NCI-H82 (cell line): ENCODE measurements at regions not wholly inside any gene's neighbourhood (a gene's known extent, or its start where the extent isn't known, plus 50 kb on each side); places are given as distances from the start of the nearest gene placed in this dataset.
"Not testable (repeated sequence)": the region's sequence is repeated elsewhere in the genome, so short reads cannot be mapped to it uniquely, and the experiment has no call there.

ENCODE experiments used
- DNase-seq: peaks from one replicate; lab custom pipeline; 2025; lab: John Stamatoyannopoulos, UW

DNA sequence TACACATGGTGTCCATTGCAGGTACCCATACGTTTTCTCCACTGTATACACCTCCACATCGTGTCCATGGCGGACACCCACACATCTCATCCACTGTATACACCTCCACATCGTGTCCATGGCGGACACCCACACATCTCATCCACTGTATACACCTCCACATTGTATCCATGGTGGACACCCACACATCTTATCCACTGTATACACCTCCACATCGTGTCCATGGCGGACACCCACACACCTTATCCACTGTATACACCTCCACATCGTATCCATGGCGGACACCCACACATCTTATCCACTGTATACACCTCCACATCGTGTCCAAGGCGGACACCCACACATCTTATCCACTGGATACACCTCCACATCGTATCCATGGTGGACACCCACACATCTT, 50.4 kb upstream of the TTC34 start:
- DNase-seq, result not testable (repeated sequence)

DNA sequence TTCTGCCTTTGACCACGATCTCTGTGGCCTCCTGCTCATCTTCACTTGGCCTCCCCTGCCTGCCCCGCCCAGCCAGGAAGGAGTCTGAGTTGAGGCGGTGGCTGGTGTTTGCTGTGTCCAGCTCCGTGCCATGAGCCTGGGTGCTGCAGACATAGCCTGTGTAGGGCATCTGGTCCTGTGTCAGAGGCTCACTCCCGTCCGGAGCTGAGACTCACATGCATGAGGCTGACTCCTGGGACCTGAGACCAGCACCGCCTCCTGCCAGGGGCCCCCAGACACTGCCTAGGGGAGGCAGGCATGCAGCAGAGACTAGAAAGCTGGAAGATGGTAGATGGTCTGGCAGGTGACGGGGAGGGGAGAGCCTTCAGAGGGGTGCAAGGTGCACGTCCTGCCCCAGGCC, 52.2 kb upstream of the TTC34 start:
- no peak for DNase-seq

DNA sequence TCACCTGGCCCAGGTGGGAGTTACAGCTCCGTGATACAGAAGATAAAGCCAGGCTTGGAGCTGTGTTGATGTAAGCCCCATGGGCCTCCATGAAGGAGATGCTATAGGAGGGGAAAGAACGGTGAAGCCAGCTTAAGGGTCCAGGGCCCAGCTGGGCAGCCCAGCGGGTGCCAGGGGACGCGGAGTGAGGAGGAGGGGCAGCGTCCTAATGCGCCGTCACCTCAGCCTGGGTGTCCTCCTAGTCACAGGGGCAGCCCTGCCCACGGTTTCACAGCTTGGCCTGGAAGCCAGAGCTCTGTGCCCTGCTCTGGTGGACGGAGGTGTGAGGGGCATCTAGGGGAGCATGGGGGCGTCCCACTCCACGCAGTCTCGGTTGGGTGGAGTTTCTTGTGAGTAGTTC, 52.7 kb upstream of the TTC34 start:
- no peak for DNase-seq

DNA sequence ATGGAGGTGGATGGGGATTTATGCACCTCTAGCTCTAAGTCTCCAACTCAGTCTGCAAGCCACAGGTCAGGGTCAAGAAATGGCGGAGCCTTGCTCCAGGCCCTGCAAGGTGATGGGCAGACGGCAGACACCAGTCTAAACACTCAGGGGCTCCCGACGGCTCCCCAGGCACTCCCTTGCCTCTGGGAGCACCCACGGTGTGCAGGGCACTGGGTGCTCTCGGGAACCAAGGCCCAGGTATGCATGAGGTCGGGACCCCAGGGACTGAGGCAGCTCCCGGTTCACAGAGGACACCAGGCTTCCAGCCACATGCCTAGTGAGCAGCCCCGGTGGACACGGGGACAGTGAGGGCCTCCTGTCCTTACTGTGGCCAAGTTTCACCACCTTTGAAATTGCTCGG, 53.1 kb upstream of the TTC34 start:
- DNase-seq, result no peak

DNA sequence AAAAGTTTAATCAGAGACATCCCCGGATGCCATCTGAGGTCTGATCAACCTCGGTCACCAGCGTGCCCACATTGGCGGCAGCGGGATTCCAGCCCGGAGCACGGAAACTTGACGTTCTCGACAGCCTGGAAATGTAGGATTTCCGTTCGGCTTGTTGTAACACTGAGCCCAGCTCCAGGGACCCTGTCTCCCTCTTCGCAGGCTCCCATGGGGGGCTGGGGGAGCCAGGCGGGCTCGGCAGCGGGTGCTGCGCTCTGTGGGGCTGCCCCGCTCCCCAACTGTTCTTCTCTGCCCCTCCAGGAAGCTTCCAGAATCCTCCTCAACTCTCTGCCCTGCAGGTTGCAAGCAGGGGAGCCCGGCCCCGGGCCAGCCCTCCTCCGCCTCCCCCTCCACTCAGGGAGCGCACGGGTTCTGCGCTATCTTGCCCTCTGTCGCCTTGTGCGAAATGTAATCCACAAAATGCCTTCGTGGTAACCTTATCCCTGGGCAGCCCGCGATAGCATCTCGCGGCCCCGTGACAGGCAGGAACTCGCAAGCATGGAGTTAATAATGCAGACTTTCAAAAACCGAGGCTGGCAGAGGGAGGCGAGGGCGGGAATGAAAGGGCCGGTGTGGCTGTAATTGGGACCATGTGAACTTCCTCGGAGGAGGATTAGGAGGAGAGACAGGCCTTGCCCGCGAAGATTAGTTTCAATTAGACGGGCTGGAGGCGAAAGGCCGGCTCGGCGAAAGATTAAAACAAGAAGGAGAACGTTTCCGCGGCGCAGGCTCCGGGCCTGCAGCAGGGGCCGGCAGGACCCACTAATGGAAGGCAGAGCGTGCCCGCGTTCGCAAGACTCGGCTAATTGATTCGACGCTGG, 53.9 kb upstream of the TTC34 start:
- peak; percentile 21 for DNase-seq

DNA sequence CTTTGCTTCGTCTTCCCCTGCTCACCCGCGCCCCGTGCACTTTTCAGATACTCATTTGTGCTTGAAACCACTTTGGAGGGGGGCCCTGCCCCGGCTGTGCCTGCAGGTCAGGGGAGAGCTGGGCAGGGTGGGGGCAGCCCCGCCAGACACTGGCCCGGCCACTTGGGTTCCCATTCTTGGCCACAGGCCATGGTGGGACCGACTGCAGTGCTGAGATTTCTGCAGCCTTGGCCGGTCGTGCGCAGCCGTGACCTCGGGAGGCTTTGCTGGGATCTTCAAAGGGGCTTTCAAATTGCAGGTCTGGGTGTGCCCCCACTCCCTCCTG, 54.5 kb upstream of the TTC34 start:
- DNase-seq, result no peak

DNA sequence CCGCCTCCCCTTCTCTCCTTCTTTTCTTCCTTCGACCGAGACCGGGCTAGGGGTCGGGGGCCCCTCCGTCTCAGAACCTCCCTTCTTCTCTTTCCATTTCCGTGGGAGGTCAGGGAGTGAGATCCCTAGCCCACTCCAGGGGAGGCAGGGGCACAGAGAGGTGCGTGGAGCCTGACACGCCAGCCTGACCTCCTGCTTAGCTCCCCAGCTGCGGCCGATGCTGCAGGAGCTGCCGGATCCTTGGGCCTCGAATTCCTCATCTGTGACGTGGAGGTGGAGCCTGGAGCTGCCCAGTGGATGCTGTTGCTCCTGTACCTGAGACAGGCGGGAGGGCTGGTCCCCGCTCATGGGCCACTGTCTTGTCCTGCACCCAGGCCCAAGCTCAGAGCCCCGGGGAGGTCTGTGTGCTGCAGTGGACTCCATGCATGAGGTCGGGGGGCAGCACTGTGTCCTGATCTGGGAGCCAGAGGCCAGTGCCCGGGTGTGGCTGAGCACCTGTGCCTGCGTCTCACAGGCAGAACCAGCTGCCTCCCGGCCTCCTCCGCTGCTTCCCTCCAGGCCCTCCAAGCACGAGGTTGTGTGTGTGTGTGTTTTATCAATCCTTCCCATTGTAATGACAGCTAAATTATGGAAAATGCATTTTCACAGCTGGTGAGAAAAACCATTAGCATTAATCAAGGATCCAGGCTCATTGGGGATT, 55.3 kb upstream of the TTC34 start:
- DNase-seq, result no peak

DNA sequence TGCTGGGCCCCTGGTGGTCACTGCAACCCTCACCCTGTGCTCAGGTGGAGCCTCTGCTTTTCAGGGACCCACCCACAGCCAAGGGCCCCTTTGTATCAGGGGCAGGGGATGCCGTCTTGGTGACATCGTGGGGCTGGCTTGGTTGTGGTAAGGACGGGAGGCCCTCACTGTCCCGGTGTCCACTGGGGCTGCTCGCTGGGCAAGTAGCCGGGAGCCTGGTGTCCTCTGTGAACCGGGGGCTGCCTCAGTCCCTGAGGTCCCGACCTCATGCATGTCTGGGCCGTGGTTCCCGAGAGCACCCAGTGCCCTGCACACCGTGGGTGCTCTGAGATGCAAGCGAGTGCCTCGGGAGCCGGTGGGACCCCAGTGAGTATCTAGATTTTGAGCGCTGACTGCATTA, 56.0 kb upstream of the TTC34 start:
- DNase-seq, result no peak

DNA sequence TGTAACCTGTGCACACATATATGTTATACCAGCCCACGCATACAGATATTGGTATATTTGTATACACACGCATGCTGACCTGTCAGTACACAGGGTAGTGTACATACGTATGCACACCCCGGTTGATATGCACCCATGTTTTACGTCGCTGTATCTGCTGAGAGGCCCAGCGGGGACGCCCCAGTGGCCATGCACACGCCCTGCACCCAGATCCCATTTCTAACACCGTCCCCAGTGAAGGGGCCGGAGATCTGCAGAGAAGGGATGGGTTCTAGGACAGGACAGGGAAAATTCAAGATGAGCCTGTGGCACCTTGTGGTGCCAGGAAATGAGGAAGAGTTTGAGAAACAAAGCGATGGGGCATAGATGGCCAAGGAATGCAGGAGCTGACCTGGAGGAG, 57.2 kb upstream of the TTC34 start:
- DNase-seq, result no peak

DNA sequence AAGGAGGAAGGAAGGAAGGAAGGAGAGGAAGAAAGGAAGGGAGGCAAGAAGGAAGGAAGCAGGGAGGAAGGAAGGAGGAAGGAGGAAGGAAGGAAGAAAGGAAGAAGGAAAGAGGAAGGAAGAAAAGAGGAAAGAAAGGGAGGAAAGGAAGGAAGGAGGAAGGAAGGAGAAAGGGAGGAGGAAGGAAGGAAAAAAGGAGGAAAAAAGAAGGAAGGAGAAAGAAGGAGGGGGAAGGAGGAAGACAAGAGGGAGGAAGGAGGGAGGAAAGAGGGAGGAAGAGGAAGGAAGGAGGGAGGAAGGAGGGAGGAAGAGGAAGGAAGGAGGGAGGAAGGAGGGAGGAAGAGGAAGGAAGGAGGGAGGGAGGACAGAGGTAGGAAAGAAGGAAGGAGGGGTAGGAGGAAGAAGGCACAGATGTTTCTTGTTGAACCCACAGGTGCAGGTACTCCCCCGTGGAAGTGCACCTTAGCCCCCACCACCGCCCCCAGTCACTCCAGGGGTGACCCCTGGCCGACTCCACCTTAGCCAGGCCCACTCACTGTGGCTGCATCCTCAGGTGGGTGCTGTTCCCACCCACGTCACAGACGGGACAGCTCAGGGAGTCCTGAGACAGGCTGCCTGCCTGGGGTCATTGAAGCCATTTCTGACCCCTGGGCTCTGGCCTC, 57.9 kb upstream of the TTC34 start:
- no peak for DNase-seq

DNA sequence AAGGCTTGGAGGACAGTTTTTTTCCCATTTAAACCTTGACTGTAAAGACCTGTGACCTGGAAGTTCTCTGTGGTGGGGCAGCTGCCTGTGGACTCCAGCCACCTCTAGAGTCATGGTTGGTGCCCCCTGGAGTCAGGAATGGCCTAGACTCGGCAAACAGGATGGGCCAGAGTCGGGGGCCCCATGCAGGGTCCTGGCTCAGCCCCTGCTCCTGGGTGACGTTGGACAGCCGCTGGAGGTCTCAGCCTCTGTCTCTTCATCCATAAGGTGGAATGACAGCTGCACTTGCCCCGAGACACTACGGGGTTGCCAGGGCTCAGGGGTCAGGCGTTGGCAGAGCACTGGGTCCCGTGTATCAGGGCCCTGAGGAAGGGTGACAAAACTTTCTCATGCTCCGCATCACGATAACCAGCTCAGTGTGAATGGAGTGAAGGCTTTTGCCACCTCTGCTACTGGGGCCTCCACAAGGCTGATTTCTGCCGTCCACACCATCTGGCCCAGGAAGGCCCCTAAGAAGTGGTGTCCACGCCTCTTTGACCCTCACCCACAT, 58.5 kb upstream of the TTC34 start:
- no peak for DNase-seq

DNA sequence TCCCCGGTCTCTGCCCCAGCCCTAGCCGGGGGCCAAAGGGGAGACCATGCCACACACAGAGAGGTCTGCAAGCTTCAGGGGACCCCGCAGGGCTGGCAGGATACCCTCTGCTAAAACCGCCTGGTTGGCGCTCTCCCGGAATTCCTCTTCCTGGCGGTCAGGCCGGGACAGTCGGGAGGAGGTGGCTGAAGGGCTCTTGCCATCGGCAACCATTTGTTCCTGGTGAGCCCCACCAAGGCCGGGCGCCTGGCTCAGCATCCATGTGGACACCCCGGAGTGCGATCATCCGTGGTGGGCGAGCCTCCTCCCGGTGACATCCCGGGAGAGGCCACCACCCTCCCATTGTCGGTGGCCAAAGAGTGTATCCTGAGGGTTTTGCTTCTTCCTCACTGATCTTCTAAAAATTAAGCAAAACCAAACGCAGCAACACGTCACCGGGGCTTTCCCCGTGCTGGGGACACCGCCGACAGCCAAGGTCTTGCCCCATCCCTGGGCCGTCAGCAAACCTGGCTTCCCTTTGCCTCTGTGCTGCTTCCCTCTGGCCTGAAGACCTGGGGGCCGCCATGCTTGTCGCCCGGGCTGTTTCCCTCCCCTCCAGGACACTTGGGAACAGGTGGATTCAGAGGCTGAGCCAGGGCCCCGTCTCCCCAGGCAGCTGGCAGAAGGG, 59.1 kb upstream of the TTC34 start:
- DNase-seq, result no peak

DNA sequence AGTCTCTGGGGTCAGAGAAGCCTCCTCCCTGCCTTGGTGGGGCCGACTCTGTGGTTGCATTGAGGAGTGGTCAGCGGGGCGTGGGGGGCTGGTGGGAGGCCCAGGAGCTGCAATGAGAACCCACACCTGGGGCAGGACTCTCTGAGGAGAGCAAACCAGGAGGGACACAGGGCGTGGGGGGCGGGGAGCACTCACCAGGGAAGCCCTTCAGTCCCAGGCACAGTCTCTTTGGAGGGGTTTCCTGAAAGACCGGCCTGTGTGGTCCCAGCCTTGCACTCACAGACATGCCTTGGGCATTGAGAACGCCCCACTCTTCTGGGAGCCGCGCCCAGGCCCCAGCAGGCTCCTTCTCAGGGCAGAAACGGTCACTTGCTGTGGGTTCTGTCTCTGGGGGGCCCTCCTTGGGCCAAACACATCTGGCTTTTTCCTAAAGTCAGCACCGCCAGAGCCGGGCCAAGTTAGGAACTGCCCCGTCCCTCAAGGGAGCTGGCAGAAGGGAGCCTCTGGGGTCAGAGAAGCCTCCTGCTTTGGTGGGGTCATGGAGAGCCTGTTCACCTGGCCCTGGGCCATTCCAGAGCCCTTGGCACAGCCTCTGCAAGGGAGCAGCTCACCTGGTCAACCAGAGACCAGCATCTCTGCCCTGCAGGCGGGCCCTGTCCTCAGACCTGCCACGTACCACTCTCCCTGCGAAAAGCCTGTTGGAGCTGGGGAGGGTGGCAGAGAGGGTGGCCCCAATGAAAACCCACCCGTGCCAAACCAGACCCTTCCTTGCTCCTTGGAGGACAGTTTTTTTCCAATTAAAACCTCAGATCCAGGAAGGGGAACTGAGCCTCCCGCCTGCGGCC, 59.9 kb upstream of the TTC34 start:
- DNase-seq, result no peak

DNA sequence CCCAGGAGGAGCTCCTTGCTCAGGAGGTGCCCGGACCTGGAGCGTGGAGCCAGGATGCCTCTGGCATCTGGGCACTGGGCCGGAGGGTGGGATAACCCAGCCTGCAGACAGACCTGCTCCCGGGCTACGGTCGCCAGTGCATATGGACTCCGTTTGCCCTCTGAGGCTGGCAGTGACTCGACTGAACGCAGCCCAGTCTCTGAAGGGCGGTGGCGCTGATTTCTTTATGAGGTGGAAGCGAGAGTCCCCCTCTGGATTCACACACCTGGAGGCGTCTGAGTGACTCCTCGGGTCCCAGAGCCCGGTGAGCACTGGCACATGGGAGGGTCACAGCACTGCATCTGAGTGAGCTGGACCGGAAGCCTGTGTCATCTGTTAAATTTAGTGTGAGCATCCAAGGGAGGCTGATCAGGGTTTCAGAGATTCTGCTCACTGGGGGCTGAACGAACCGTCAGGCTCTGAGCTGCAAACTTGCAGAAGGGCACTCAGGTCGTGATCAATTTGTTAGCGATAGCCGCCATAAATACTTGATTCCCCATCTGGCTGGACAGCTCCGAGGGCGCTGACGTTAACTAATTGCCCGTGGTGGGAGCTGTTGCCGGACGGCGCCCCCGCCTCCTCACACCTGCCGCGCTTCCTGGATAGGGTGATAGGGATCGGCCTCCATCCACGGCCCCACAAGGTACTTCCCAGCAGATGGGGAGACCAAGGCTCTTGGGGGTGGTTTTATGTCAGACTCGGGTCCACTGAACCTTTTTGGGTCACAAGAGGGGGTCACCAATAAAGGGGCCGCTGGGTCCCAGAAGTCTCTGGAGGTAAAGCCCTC, 60.7 kb upstream of the TTC34 start:
- no peak for DNase-seq

DNA sequence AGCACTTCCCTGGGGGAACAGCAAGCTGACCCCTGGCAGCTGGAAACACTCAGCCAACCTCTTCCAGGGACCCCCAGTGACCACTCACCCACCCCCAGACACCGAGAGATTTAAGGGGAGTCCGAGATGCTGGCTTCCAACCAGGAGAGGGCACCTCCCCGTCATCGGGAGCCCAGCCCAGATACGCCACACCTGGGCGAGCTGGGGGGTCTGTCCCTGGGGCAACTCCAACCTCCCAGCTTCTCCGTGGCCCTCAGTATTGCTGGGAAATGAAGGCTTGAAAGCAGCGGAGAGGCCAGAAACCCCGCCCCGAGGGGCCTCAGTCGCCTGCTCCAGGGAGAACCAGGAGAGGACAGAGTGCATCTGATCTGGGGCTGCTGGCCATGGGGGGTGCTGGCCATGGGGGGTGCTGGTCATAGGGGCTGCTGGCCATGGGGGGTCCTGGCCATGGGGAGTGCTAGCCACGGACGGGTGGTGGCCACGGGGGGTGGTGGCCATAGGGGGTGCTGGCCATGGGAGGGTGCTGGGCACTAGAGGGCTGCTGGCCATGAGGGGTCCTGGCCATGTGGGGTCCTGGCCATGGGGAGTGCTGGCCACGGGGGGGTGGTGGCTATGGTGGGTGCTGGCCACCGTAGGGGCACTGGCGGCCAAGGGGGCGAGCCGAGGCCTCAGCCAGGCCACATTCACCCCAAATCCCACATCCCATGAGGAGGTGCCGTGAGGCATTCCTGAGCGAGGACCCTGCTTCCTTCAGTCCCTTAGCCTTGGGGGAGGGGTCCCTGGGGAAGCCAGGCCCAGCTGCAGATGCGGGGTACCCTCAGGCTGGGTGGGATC, 61.5 kb upstream of the TTC34 start:
- no peak for DNase-seq

DNA sequence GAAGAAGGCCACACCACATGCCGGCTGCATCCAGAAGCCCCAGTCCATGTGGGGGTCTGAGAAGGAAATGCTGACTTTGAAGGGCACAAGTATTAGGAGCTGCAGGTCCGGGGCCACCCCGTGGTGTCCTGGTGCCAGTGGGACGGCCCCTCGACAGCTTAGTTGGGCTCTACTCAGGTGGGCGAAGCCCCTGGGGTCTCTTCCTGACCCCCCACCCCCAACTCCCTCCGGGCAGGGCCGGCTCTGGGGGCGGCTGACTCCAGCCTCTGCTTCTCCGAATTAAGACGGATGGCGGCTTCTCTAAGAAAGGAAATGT, 62.1 kb upstream of the TTC34 start:
- no peak for DNase-seq

DNA sequence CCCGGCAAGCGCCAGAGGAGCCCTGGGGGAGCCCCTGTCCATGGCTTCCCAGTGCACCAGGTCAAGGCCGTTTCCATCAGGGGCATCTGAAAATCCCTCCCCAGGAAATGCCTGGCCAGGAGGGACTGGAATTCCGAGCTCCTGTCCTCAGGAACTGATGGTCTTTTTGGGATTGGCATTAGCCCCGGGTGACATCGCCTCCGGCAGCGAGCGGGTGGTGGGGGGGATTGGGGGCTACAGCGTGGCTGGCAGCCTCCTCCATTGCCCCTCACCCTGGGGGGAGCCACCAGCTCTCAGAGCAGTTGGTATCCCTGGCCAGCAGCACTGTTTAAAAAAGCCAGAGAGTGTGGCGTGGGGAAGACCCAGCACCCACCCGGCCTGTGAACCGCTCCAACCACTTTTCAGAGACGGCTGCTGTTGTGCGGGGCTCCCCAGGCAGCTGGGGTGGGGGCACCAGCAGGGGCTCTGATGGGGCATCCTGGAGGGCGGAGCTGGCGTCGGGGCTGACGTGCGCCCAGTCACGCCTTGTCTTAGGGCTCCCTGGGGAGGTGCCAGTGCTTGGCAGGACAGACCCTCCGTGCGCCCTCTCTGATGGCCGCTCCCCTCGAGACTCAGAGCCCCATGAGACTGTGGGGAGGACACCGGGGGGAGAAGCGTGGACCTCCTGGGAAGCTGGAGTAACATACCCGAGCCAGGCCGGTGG, 62.9 kb upstream of the TTC34 start:
- DNase-seq, result no peak

DNA sequence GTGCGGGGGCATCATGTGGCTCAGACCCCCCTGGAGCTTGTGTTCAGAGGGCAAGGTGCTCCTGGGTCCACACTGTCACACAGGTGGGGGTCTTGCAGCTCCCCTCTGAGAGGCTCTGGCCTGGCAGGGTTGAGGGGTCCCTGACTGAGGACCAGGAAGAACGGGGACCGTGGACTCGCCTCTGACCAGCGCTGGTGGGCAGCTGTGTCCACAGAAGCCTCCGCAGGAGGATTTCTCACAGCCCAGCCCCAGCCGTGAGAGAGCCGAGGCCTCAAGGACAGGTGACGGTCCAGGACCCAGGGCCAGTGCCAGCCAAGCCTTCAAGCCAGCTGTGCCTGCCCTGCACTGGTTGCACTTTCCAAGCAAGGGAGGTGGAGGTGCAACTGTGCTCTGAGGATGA, 63.5 kb upstream of the TTC34 start:
- no peak for DNase-seq
